GM12874 (cell line): ENCODE measurements at regions not wholly inside any gene's neighbourhood (a gene's known extent, or its start where the extent isn't known, plus 50 kb on each side); places are given as distances from the start of the nearest gene placed in this dataset.

Experiments used
- TF ChIP-seq, protein P1 (sequence below): IDR thresholded peaks from 2 replicates; pipeline ENCODE4 v1.5.1; 2011; ENCODE audit warnings: low read depth, mild to moderate bottlenecking, control low read depth, low read length, moderate library complexity; ENCODE audit not compliant: insufficient read depth

DNA sequence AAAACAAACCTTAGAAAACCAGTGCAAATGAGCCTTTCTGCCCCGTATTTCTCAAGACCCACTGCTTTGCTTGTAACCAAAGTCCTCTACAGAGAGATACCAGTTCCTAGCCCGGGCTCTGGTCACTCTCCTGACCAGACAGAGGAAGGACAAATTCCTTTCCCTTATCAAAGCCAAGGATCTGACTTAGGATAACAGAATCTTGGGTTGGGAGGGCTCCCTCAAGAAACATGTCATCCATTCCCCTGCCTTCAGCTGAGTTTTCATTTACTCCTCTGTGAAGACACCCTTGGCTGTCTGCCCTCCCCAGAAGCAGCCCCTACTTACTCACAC, 116.0 kb upstream of the PARP11 start:
- TF ChIP-seq, protein P1, sequence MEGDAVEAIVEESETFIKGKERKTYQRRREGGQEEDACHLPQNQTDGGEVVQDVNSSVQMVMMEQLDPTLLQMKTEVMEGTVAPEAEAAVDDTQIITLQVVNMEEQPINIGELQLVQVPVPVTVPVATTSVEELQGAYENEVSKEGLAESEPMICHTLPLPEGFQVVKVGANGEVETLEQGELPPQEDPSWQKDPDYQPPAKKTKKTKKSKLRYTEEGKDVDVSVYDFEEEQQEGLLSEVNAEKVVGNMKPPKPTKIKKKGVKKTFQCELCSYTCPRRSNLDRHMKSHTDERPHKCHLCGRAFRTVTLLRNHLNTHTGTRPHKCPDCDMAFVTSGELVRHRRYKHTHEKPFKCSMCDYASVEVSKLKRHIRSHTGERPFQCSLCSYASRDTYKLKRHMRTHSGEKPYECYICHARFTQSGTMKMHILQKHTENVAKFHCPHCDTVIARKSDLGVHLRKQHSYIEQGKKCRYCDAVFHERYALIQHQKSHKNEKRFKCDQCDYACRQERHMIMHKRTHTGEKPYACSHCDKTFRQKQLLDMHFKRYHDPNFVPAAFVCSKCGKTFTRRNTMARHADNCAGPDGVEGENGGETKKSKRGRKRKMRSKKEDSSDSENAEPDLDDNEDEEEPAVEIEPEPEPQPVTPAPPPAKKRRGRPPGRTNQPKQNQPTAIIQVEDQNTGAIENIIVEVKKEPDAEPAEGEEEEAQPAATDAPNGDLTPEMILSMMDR = no peak

DNA sequence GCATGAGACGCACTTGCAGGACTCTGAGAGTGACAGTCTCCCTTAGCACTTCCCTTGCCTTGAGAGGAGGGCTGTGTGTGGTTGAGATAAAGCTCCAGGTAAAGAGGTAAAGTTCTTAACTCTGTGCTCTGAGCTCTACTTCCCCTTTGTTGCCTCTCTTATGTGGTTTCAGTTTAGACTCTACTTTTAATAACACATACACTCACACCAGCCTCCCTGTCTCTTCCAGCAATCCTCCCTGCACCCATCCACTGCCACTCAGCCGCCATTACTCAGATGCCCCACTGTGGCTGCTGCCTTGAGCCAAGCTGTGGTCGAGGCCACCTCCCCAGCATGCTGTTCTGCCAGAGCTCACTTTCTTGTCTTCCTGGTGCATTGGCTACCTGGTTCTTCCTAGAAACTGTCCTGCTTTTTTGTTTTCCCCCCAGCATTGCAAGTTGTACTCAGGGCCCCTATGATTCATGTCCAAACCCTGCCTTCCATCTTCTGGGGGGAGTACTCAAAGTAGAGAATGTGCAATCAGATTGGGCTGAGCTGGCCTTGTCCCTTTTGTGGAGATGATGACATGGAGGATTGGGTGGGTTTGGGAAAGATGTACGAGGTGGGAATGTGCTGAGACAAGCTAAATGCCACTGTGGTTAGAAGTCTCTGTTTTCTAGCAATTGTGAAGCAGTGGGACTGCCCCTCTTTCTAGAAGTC, 115.5 kb upstream of the PARP11 start:
- TF ChIP-seq, protein P1 = no peak

DNA sequence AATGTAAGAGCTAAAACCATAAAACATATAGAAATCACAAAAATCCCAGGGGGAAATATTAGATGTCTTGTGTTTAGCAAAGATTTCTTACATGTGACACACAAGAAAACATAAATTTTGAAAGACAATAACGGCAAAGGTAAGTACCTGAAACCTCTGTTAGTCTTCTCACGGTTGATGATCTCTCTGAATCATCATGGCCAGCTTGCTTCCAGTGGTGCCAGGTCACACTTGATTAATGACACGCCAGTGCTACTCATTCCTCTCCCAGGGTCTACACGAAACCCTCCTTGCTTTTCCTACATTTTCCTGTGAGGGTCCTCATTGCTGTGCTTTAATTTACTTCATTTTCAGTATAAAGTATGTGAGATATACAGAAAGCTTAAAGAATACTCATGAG, 114.4 kb upstream of the PARP11 start:
- TF ChIP-seq, protein P1 = no peak

DNA sequence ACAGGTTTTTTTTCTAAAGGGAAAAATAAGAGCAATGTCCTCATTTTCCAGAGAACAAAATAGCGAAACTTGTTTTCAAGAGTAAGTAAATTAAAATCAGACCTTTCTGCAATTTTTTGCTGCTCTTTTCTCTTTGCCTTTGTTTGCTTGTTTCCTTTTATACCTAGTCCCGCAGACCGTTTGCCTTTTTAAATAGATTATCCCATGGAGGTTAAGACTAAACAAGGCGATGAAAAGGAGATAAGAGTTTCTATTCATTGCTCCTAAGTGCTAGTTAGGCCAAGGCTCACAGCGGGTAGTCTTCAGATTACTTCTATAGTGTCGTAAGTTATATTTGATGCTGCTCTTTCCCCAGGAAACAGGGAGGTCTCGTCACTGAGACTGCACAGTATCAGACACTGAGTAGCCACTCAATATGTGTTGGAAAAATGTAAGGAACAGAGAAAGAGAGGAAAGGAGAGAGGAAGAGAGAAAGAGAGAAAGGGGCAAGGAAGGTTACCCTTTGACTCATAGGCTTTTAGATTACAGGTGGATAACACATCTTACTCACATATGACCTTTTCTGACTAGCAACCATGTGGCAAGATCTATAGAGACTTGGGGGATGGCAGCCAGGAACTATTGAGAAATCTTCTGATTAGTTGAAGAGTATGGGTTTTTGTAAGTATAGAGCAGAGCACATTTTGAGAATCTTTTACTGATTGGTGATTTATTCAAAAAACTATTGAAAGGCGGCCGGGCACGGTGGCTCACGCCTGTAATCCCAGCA, 107.5 kb upstream of the PARP11 start:
- TF ChIP-seq, protein P1 = no peak

DNA sequence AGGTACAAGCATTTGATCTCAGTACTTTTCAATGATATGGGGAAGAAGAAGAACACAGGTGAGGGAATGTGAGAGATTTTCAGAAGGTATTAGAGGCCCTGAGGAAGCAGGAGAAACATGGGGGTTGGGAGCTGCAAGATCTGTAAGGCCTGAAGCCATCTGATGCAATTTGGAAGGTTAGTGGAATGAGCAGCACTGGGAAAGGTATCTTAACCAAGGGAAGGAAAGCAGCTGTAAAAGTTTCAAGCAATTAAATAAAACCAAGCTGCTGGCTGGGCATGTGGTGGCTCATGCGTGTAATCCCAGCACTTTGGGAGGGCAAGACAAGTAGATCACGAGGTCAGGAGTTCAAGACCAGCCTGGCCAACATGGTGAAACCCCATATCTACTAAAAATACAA, 104.4 kb upstream of the PARP11 start:
- TF ChIP-seq, protein P1 = no peak

DNA sequence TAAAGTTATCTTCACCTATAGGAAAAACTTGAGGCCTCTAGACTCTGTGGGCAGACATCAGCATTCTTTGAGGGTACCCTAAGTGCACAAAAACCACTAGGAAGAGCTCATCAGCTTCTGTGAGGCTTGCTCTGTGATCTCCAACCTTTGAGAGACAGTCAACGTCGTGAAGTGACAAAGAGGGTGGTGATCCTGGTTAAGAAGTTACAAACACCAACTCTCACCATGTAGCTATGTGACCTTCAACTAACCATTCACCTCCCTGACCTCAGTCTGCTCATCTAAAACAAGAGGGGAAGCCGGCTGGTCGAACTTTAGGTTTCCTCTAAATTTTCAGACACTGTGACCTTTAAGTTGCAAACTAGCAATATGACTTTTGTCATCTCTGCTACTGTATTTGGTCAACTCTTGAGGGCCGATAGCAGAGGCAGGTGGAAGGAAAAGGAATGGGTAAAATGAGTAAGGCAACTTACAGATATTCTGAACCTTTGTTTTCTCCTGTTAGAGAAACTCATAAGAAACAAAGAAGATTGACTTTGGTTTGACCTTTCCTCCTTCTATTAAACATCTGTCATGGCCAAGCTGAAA, 103.2 kb upstream of the PARP11 start:
- TF ChIP-seq, protein P1 = no peak

DNA sequence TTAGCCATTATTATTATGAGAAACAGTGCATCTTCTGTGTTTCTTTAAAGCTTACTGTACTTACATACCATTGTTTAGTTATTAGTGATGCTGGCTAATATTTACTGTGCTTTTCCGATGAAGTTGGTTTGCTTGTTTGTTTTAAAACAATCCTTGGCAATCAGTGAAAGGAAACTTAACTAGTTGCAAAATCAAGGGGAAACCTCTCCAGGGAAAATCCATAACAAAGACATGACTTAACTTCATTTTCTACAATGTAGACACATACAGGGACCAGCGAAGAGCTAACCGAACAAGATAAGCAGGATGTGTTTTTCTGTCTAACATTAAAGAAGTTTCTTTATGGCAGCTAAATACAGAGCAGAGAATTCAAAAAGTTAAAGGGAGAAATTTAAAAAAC, 102.5 kb upstream of the PARP11 start:
- TF ChIP-seq, protein P1 = no peak
